ENCODE measurements at regions not wholly inside any gene's neighbourhood (a gene's known extent, or its start where the extent isn't known, plus 50 kb on each side); places are given as distances from the start of the nearest gene placed in this dataset.

GRCh38 chrX:5559386-5559785, 669.3 kb downstream of the NLGN4X start:
- H3K36me3 Mint-ChIP-seq (ENCODE audit: low read depth) = no peaks in the 10 kb centered on the region
- intact Hi-C loops (cut with micrococcal nuclease) = no loop called here
- no peak overlapping the region for H3K4me3 Mint-ChIP-seq
- H3K4me1 Mint-ChIP-seq (ENCODE audit: low read depth) = no peaks in the 10 kb centered on the region
- peaks cover 26% of the 10 kb centered on the region for H3K9me3 Mint-ChIP-seq
- no peaks in the 10 kb centered on the region for H3K27me3 Mint-ChIP-seq
- no peak overlapping the region for H3K27ac Mint-ChIP-seq

GRCh38 chrX:5549512-5549911, 679.2 kb downstream of the NLGN4X start:
- Mint-ChIP-seq H3K27ac (no peak overlapping the region), H3K4me3 (no peak overlapping the region), H3K9me3 (peaks cover 50% of the 10 kb centered on the region), H3K4me1 (ENCODE audit: low read depth) (no peaks in the 10 kb centered on the region), H3K36me3 (ENCODE audit: low read depth) (no peaks in the 10 kb centered on the region), H3K27me3 (no peaks in the 10 kb centered on the region)
- intact Hi-C loops (cut with micrococcal nuclease) = no loop called here

- no peaks in the 10 kb centered on the region for H3K36me3 Mint-ChIP-seq (ENCODE audit: low read depth)
- H3K27ac Mint-ChIP-seq = no peak overlapping the region
- no peaks in the 10 kb centered on the region for H3K27me3 Mint-ChIP-seq
- peaks cover 16% of the 10 kb centered on the region for H3K9me3 Mint-ChIP-seq
- no peaks in the 10 kb centered on the region for H3K4me1 Mint-ChIP-seq (ENCODE audit: low read depth)
- no peak overlapping the region for H3K4me3 Mint-ChIP-seq
- intact Hi-C loops (cut with micrococcal nuclease) = no loop called here
Observed at GRCh38 chrX:5537098-5537497, 691.6 kb downstream of the NLGN4X start.

GRCh38 chrX:5536261-5536660, 692.4 kb downstream of the NLGN4X start:
- Mint-ChIP-seq H3K36me3 (ENCODE audit: low read depth) (no peaks in the 10 kb centered on the region), H3K4me3 (no peak overlapping the region), H3K27ac (no peak overlapping the region)

GRCh38 chrX:5528057-5528456, 700.6 kb downstream of the NLGN4X start:
- intact Hi-C loops (cut with micrococcal nuclease) = no loop called here
- Mint-ChIP-seq H3K27ac (no peak overlapping the region), H3K4me3 (no peak overlapping the region), H3K27me3 (no peaks in the 10 kb centered on the region), H3K9me3 (peaks cover 18% of the 10 kb centered on the region), H3K36me3 (ENCODE audit: low read depth) (no peaks in the 10 kb centered on the region), H3K4me1 (ENCODE audit: low read depth) (no peaks in the 10 kb centered on the region)

More at GRCh38 chrX:5536261-5536660, 692.4 kb downstream of the NLGN4X start:
- Mint-ChIP-seq H3K4me1 (ENCODE audit: low read depth) (no peaks in the 10 kb centered on the region), H3K9me3 (peaks cover 21% of the 10 kb centered on the region), H3K27me3 (no peaks in the 10 kb centered on the region)
- intact Hi-C loops (cut with micrococcal nuclease) = no loop called here

- H3K27ac Mint-ChIP-seq = no peak overlapping the region
- no peaks in the 10 kb centered on the region for H3K36me3 Mint-ChIP-seq (ENCODE audit: low read depth)
- H3K27me3 Mint-ChIP-seq = no peaks in the 10 kb centered on the region
- intact Hi-C loops (cut with micrococcal nuclease) = no loop called here
- H3K4me1 Mint-ChIP-seq (ENCODE audit: low read depth) = no peaks in the 10 kb centered on the region
- H3K9me3 Mint-ChIP-seq = peaks cover 9% of the 10 kb centered on the region
- no peak overlapping the region for H3K4me3 Mint-ChIP-seq
Observed at GRCh38 chrX:5526191-5526590, 702.5 kb downstream of the NLGN4X start.

- H3K36me3 Mint-ChIP-seq (ENCODE audit: low read depth) = no peaks in the 10 kb centered on the region
- H3K27ac Mint-ChIP-seq = no peak overlapping the region
- H3K9me3 Mint-ChIP-seq = peaks cover 24% of the 10 kb centered on the region
- intact Hi-C loops (cut with micrococcal nuclease) = no loop called here
- no peaks in the 10 kb centered on the region for H3K27me3 Mint-ChIP-seq
- no peaks in the 10 kb centered on the region for H3K4me1 Mint-ChIP-seq (ENCODE audit: low read depth)
- no peak overlapping the region for H3K4me3 Mint-ChIP-seq
Observed at GRCh38 chrX:5490786-5491563, 737.7 kb downstream of the NLGN4X start.

- Mint-ChIP-seq H3K4me3 (no peak overlapping the region), H3K27me3 (no peaks in the 10 kb centered on the region), H3K27ac (no peak overlapping the region), H3K9me3 (peaks cover 17% of the 10 kb centered on the region), H3K4me1 (ENCODE audit: low read depth) (no peaks in the 10 kb centered on the region), H3K36me3 (ENCODE audit: low read depth) (no peaks in the 10 kb centered on the region)
- intact Hi-C loops (cut with micrococcal nuclease) = no loop called here
Observed at GRCh38 chrX:5474282-5474681, 754.4 kb downstream of the NLGN4X start.

GRCh38 chrX:5458300-5458842, 770.3 kb downstream of the NLGN4X start:
- Mint-ChIP-seq H3K36me3 (ENCODE audit: low read depth) (no peaks in the 10 kb centered on the region), H3K27ac (no peak overlapping the region), H3K9me3 (no peaks in the 10 kb centered on the region), H3K4me3 (no peak overlapping the region), H3K27me3 (no peaks in the 10 kb centered on the region), H3K4me1 (ENCODE audit: low read depth) (no peaks in the 10 kb centered on the region)
- intact Hi-C loops (cut with micrococcal nuclease) = no loop called here

GRCh38 chrX:5449323-5449722, 779.3 kb downstream of the NLGN4X start:
- Mint-ChIP-seq H3K9me3 (no peaks in the 10 kb centered on the region), H3K4me3 (no peak overlapping the region), H3K36me3 (ENCODE audit: low read depth) (no peaks in the 10 kb centered on the region), H3K27ac (no peak overlapping the region), H3K27me3 (no peaks in the 10 kb centered on the region), H3K4me1 (ENCODE audit: low read depth) (no peaks in the 10 kb centered on the region)
- intact Hi-C loops (cut with micrococcal nuclease) = no loop called here

- H3K27me3 Mint-ChIP-seq = no peaks in the 10 kb centered on the region
- no peaks in the 10 kb centered on the region for H3K36me3 Mint-ChIP-seq (ENCODE audit: low read depth)
- H3K4me3 Mint-ChIP-seq = no peak overlapping the region
- peaks cover 18% of the 10 kb centered on the region for H3K9me3 Mint-ChIP-seq
- H3K4me1 Mint-ChIP-seq (ENCODE audit: low read depth) = no peaks in the 10 kb centered on the region
- intact Hi-C loops (cut with micrococcal nuclease) = no loop called here
- no peak overlapping the region for H3K27ac Mint-ChIP-seq
Observed at GRCh38 chrX:5431823-5432222, 796.8 kb downstream of the NLGN4X start.

GRCh38 chrX:5425119-5425518, 803.5 kb downstream of the NLGN4X start:
- Mint-ChIP-seq H3K27me3 (no peaks in the 10 kb centered on the region), H3K4me1 (ENCODE audit: low read depth) (no peaks in the 10 kb centered on the region)
- intact Hi-C loops (cut with micrococcal nuclease) = no loop called here

GRCh38 chrX:5417381-5417780, 811.3 kb downstream of the NLGN4X start:
- no peak overlapping the region for H3K4me3 Mint-ChIP-seq
- H3K27ac Mint-ChIP-seq = no peak overlapping the region
- no peaks in the 10 kb centered on the region for H3K27me3 Mint-ChIP-seq
- intact Hi-C loops (cut with micrococcal nuclease) = no loop called here
- no peaks in the 10 kb centered on the region for H3K36me3 Mint-ChIP-seq (ENCODE audit: low read depth)
- H3K4me1 Mint-ChIP-seq (ENCODE audit: low read depth) = no peaks in the 10 kb centered on the region
- H3K9me3 Mint-ChIP-seq = peaks cover 8% of the 10 kb centered on the region

More at GRCh38 chrX:5425119-5425518, 803.5 kb downstream of the NLGN4X start:
- no peak overlapping the region for H3K27ac Mint-ChIP-seq
- no peak overlapping the region for H3K4me3 Mint-ChIP-seq
- no peaks in the 10 kb centered on the region for H3K36me3 Mint-ChIP-seq (ENCODE audit: low read depth)
- peaks cover 40% of the 10 kb centered on the region for H3K9me3 Mint-ChIP-seq

- no peaks in the 10 kb centered on the region for H3K36me3 Mint-ChIP-seq (ENCODE audit: low read depth)
- no peak overlapping the region for H3K4me3 Mint-ChIP-seq
- peaks cover under 1% of the 10 kb centered on the region for H3K9me3 Mint-ChIP-seq
- H3K27ac Mint-ChIP-seq = no peak overlapping the region
- no peaks in the 10 kb centered on the region for H3K4me1 Mint-ChIP-seq (ENCODE audit: low read depth)
- intact Hi-C loops (cut with micrococcal nuclease) = no loop called here
- no peaks in the 10 kb centered on the region for H3K27me3 Mint-ChIP-seq
Observed at GRCh38 chrX:5415738-5416137, 812.9 kb downstream of the NLGN4X start.

GRCh38 chrX:5409106-5409505, 819.6 kb downstream of the NLGN4X start:
- Mint-ChIP-seq H3K4me1 (ENCODE audit: low read depth) (no peaks in the 10 kb centered on the region), H3K9me3 (no peaks in the 10 kb centered on the region), H3K36me3 (ENCODE audit: low read depth) (no peaks in the 10 kb centered on the region), H3K27ac (no peak overlapping the region), H3K27me3 (no peaks in the 10 kb centered on the region), H3K4me3 (no peak overlapping the region)
- intact Hi-C loops (cut with micrococcal nuclease) = no loop called here
